Ascending aorta (tissue), 2 donors: ENCODE measurements at regions not wholly inside any gene's neighbourhood (a gene's known extent, or its start where the extent isn't known, plus 50 kb on each side); places are given as distances from the start of the nearest gene placed in this dataset.

ENCODE experiments used
- DNase-seq, 2 donors: peaks; one replicate each; pipeline ENCODE4 v3.0.0-alpha.2; 2019; ENCODE audit warnings: low spot score in 2 of 2
- H3K27ac ChIP-seq, 2 donors: fragments of 200-600 bp; sonication (generic); one replicate each; pipeline ENCODE4 v1.5.1; 2016 to 2017; ENCODE audit warnings: mild to moderate bottlenecking in 1 of 2
- H3K27me3 ChIP-seq: fragments of 200-600 bp; sonication (generic); one replicate; pipeline ENCODE4 v1.5.1; 2017
- H3K36me3 ChIP-seq, 2 donors: fragments of 200-600 bp; sonication (generic); one replicate each; pipeline ENCODE4 v1.5.1; 2016
- H3K4me1 ChIP-seq, 2 donors: fragments of 200-600 bp; sonication (generic); one replicate each; pipeline ENCODE4 v1.5.1; 2016 to 2017; ENCODE audit warnings: mild to moderate bottlenecking in 1 of 2
- H3K4me3 ChIP-seq, 2 donors: fragments of 200-600 bp; sonication (generic); one replicate each; pipeline ENCODE4 v1.5.1; 2016 to 2017; ENCODE audit warnings: mild to moderate bottlenecking in 1 of 2
- H3K9me3 ChIP-seq, 2 donors: fragments of 200-600 bp; sonication (generic); one replicate each; pipeline ENCODE4 v1.5.1; 2016
- CTCF ChIP-seq, 3 experiments: fragments of 200-600 bp in 2 of 3; fragments of 450-650 bp in 1 of 3; sonication (generic) in 2 of 3; IDR thresholded peaks; one replicate each; pipeline ENCODE4 v1.5.1; 2016 to 2019; ENCODE audit warnings: antibody characterized with exemption in 3 of 3, mild to moderate bottlenecking in 1 of 3, moderate library complexity in 1 of 3
- intact Hi-C: fragments of 100-400 bp; cut with DNase I; formaldehyde crosslinking; loops from one replicate; pipeline ENCODE4 v1.15.1; 2023

GRCh38 chr4:131613086-131613823 is 1535.8 kb upstream of the PCDH10 start:
- no peak for TF ChIP-seq CTCF (IDR thresholded peaks at IDR 0.05)
- DNase-seq, result no peak
- Histone ChIP-seq H3K27me3 (no peaks in the 10 kb centered on the region), H3K4me3 (no peak overlapping the region), H3K9me3 (no peaks in the 10 kb centered on the region), H3K4me1 (no peaks in the 10 kb centered on the region), H3K27ac (no peak overlapping the region), H3K36me3 (no peaks in the 10 kb centered on the region)
- intact Hi-C loops, result no loop called here

- no peaks in the 10 kb centered on the region for H3K9me3 ChIP-seq
- intact Hi-C loops, result no loop called here
- H3K4me1 ChIP-seq, result no peaks in the 10 kb centered on the region
- DNase-seq, result no peak
- no peak for TF ChIP-seq CTCF (IDR thresholded peaks at IDR 0.05)
- no peaks in the 10 kb centered on the region for H3K36me3 ChIP-seq
- no peak overlapping the region for H3K4me3 ChIP-seq
- no peaks in the 10 kb centered on the region for H3K27me3 ChIP-seq
- H3K27ac ChIP-seq, result no peak overlapping the region
Observed at GRCh38 chr4:131613824-131614216, 1535.3 kb upstream of the PCDH10 start.

GRCh38 chr4:131632877-131633276 is 1516.2 kb upstream of the PCDH10 start:
- Histone ChIP-seq H3K4me3 (no peak overlapping the region), H3K4me1 (no peaks in the 10 kb centered on the region), H3K36me3 (no peaks in the 10 kb centered on the region), H3K27me3 (no peaks in the 10 kb centered on the region), H3K9me3 (no peaks in the 10 kb centered on the region), H3K27ac (no peak overlapping the region)
- no peak for TF ChIP-seq CTCF (IDR thresholded peaks at IDR 0.05)
- no peak for DNase-seq
- intact Hi-C loops, result no loop called here

GRCh38 chr4:131635191-131635590 is 1513.9 kb upstream of the PCDH10 start:
- no peaks in the 10 kb centered on the region for H3K9me3 ChIP-seq
- H3K27me3 ChIP-seq, result no peaks in the 10 kb centered on the region
- TF ChIP-seq CTCF (IDR thresholded peaks at IDR 0.05), result no peak
- no peaks in the 10 kb centered on the region for H3K36me3 ChIP-seq
- H3K4me3 ChIP-seq, result no peak overlapping the region
- no peak for DNase-seq
- H3K27ac ChIP-seq, result no peak overlapping the region
- no peaks in the 10 kb centered on the region for H3K4me1 ChIP-seq
- intact Hi-C loops, result no loop called here

GRCh38 chr4:131638781-131639180 is 1510.3 kb upstream of the PCDH10 start:
- Histone ChIP-seq H3K36me3 (no peaks in the 10 kb centered on the region), H3K4me3 (no peak overlapping the region), H3K4me1 (no peaks in the 10 kb centered on the region), H3K9me3 (no peaks in the 10 kb centered on the region), H3K27ac (no peak overlapping the region), H3K27me3 (no peaks in the 10 kb centered on the region)
- DNase-seq, result no peak
- intact Hi-C loops, result no loop called here
- TF ChIP-seq CTCF (IDR thresholded peaks at IDR 0.05), result no peak

- DNase-seq, result no peak
- no peak for TF ChIP-seq CTCF (IDR thresholded peaks at IDR 0.05)
- no peak overlapping the region for H3K27ac ChIP-seq
- no peaks in the 10 kb centered on the region for H3K36me3 ChIP-seq
- H3K4me3 ChIP-seq, result no peak overlapping the region
- intact Hi-C loops, result no loop called here
- no peaks in the 10 kb centered on the region for H3K27me3 ChIP-seq
- H3K9me3 ChIP-seq, result no peaks in the 10 kb centered on the region
- no peaks in the 10 kb centered on the region for H3K4me1 ChIP-seq
Observed at GRCh38 chr4:131644619-131645018, 1504.5 kb upstream of the PCDH10 start.
